Hindlimb muscle (tissue), 1 donor: ENCODE measurements at regions not wholly inside any gene's neighbourhood (a gene's known extent, or its start where the extent isn't known, plus 50 kb on each side); places are given as distances from the start of the nearest gene placed in this dataset.

ENCODE experiments used
- DNase-seq: peaks from one replicate; pipeline ENCODE4 v3.0.0-alpha.2; 2013

DNA sequence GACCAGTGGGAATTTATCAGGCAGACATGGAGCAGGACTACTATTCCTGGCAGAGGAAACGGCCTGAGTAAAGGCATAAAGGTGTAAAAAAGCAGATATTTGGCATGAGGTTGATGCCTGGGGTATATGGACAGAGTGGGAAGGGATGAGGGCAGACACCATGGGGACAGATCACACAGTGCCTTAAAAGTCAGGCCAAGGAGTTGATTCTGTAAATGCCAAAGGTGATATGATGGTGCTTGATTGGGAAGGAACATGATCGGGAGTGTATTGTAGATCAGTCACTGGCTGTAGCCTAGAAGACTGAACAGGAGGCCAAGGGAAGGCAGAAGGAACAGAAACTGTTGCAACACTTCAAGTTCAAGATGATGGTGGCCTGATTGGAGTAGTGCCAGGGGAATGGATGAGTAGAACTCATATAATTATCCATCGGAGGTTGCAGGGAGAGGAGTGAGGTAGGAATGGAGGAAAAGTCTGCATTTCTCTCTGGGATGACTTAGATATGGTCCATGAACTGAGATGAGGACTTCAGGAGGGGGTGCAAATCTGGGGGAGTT is 594.3 kb upstream of the KLF4 start:
- no peak for DNase-seq

DNA sequence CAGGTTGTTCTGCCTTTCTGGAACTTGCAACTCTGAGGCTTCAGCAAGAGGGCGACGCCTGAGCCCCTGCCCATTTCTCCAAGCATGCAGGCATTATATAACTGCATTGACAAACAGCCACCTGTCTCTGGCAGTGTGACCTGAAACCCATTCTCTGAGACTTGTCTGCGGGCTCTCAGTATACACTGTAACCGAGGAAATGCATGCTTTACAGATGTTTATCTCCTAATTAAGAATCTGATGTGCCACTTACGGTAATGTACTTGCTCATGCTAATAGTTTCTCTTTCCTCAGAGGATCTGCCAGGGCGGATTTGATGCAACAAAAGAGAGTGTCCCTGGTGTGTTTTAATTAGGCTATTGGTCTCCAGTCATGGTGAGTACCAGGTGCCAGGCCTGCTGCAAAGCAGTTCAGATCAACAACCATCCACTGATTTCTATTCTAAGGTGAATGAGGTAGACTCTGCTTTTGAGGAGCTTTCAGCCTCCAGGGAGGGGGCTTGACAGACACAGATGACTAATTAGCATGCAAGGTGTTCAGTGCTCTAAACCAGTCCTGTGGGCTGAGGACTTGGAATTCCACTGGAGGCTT is 593.7 kb upstream of the KLF4 start:
- no peak for DNase-seq

DNA sequence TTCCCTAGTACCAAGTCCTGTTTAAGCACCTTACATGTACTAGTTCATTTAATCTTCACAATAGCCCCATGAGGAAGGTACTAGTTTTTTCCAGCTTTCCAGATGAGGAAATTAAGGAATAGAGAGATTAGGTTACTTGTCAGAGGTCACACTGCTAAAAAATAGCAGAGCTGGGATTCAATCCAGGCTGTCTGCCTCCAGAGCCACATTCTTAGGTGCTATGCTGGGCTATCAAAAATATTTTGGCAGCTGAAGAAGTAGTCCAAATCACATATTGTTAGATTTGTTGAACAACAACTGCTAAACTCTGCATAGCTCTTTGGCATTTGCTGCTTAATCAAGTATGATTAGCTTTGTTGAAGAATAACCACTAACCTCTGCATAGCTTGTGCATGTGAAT is 591.5 kb upstream of the KLF4 start:
- DNase-seq = no peak

DNA sequence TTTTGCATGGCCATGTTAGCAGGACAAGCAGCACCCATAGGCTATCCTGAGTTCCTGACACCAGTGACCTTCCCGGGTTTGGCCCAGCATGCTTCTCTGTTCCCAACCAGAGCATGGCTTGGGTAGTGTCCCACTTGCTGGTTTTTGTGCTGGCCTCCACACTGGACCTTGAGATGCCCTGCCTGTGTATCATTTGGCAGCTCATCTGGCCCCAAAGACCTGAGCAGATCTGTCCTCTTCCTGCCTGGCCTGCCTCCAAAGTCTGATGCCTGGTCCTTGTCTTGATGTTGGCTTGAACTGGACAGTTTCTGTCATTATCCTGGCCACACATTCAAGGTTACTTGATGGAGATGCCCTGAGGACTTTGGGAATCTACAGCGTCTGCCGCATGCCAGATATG is 590.7 kb upstream of the KLF4 start:
- no peak for DNase-seq

DNA sequence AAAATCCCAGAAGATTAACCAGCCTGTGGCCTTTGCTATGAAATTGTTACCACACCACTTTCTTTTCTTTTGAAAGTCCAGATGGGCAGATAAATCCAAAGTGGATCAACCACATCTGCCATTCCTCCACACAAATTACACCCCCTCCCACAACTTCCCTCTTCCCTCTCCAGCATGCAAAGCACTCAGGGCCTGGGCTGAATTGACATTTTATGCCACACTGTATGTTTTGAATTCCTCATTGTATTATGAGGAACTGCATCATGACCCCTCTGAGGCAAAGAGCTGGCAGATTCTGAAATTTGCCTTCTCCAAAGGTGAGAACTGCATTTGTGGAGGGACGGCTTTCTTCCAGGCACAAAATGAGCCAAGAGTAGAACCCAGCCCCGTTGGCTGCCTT is 589.2 kb upstream of the KLF4 start:
- DNase-seq = no peak

DNA sequence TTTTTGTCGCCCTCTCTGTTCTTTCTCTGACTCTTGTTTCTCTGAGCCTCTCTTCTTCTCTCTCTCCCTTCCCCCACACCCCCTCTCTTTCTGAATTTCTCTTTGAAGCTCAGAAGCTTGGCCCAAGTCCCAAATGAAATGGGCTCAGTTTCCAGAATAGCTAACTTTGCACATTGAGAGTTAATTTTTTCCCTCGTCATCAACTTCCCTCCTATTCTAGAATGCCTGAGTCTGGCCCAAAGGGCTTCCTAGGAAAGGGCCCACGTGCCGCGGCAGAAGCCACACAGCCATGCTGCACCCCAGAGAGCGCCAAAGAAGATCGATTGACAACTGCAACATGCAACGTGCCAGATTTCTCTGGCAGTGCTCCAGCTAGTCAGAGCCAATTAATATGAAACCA is 588.8 kb upstream of the KLF4 start:
- no peak for DNase-seq

DNA sequence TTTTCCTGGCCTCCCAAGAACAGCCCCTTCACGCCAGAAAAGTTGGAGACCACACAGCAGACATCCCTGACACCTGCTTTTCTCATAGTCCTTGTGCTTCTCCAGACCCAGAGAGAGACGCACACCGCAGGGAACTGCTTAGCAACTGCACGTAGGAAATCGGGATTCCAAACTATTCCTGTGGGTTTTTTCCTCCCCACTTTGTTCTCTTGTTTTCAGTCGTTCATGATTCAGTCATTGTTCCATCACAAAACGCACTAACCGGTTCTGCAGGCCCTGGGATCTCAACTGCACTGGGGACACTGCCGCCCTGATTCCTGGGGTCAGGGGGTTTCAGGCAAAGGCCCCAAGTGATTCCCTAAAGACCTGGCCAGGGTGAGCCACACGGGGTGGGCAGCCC is 588.0 kb upstream of the KLF4 start:
- DNase-seq = no peak

DNA sequence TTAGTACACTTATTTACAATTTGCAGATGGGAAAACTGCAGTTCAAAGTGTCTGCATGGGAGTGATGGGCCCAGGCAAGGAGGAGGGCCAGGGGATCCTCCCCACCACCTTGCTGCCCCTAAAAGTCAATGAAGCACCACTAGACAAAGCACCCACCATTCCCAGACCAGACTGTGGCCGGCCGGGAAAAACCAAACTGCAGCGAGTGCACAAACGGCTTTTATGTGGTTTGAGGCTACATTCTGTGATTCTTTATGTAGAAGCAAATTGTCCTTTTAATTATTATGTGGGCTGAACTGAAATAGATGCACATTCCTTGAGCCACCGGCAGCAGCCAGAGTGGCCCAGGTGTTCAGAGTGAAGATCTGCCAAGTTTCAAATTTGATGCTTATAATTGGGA is 585.3 kb upstream of the KLF4 start:
- no peak for DNase-seq

DNA sequence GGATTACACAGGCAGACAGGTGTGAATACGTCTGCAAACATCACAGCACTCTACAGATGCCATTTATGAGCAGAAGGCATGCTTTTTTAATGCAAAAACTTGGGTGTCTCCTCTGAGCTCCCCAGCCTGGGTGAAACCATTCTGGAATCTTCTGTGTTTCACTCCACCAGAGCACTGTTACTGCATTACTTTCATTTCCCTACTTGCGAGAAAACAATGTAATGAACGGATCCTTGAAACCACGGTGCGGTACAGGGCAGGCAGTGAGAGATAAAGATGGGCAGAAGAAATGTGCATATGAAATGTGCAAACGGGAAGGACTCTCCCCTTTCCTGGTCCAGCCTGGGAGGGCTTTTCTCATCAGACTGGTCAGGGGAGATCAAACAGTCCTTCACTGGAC is 584.3 kb upstream of the KLF4 start:
- DNase-seq = no peak

DNA sequence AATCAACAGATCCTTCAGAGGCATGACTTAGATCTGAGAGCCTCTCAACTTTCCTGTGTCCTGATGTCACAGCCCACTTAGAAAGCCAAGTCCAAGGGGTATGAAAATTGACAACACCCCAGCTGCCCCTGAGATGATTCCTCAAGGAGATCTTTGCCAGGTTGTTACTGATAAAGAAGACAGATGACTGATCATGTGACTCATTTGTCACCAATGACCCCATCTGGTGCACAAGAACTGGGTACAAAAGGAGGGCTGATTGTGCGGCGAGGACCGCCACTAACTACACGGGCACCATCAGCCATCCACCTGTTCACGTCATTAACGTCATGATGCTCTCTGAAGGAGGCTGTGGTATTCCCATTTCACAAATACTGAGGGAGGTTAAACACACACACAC is 583.2 kb upstream of the KLF4 start:
- DNase-seq = no peak

DNA sequence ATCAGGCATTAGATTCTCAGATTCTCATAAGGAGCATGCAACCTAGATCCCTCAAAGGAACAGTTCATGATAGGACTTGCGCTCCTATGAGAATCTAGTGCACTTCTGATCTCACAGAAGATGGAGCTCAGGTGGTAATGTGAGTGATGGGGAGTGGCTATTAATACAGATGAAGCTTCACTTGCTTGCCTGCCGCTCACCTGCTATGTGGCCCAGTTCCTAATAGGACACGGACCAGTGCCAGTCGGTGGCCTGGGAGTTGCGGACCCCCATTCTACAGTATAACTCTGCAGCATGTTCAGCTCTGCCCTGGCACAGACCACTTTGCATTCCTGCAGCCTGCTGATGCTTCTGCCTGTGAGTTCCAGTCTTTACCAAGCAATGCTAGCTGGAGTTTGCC is 581.3 kb upstream of the KLF4 start:
- DNase-seq = no peak

DNA sequence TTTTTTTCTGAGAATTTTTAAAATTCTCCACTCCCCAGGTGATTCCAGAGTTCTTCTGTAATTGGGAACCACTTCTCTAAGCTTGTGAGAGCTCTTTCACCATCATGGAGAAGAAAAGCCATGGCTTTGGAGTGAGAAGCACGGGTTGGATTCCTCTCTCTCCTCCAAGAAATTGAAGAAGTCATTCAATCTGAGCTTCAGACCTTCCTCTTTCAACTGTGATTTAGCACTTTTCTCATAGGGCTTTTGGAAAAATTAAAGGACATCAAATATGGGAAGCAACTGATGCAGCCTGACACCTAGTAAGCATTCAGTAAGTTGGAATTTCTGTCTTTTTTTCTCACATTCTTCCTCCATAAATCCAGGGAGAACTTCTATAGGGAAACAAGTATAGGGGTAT is 580.4 kb upstream of the KLF4 start:
- no peak for DNase-seq

DNA sequence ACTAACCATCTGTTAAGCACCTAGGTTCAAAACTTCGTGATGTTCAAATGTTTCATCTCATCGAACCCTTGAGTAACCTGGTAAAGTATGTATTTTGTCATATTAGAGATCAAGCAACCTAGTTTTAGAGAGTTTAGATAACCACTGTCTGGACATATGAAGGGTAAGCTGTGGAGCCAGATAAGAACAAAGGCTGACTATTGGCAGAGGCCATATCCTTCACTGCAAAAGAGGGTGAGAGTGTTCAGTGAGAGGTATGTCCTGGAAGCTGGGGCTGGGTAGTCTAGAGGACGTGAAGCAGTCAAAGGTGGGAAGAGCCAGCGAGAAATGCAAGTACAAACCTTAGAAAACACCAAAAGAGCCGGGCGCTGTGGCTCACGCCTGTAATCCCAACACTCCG is 573.1 kb upstream of the KLF4 start:
- DNase-seq = no peak

DNA sequence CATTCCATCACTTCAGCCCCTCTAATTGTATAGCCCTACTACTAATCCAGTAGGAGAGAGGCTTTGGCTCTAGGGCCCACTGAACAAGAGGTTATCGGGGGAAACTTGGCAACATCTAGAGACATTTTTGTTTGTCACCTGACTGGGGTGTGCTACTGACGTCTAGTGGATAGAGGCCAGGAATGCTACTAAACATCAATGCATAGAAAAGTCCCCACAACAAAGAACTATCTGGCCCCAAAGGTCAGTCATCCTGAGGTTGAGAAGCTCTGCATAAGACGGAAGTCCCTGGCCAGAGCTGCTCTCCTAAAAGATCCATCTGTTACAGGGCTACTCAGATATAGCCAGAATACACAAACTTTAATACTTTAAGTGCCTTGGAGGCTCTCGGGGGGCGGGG is 570.6 kb upstream of the KLF4 start:
- no peak for DNase-seq

DNA sequence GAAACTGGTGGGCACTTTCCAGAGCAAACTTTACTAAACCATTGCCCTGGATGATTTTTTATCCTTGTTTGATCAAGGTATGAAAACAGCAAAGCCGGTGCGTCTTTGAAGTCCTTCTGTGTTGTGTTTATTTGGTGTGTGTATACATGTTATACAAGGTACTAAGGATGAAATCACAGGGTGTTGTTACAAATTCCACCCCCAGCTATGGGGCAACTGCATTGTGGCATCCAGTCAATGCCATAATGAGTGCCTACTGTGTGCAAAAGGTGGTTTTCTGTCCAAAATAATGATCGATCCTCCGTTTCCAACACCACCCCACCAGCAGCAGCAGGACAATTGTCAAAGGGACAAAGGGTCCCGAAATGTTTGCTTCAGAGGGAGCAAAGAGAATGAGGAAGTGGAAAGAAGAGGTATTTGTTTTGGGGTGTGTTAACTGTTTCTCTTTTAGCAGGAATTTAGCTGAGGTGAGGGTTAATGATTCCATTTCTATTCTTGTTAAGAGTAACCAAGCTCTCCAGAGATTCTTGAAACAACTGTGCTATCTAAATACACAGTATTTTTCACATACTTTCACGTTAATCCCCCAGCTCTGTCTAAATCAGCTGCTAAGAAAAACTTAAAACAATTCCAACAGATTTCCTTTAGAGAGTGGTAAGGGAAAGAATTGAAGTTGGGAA is 568.7 kb upstream of the KLF4 start:
- no peak for DNase-seq

DNA sequence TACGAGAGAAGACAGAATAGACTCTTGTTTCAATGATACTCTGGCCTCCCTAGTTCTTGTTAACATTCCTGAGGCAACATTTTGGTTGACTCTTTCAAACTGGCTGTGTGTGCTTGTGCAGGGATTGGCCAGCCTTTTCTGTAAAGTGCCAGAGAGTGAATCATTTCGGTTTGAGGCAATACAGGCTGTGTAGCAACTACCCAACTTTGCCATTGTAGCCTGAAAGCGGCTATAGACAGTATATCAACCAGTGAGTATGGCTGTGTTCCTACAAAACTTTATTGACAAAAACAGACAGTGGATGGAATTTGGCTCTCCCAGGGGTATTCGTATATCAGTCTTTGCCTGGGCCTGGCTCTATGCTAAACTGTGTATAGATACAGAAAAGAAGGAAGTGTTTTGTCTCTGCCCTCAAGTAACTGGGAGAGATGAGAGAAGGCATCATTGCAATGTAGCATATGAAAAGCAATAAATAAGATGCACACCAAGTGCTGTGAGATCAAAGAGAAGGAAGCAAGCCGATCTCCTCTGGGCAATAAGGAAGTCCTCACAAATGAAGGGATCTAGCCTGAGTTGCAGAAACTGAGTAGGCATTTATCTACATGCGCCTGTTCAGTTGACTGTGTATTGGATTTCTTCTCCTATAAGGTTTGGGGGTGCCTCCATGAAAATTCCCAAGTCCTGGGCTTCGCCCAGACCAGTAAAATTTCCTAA is 568.0 kb upstream of the KLF4 start:
- no peak for DNase-seq

DNA sequence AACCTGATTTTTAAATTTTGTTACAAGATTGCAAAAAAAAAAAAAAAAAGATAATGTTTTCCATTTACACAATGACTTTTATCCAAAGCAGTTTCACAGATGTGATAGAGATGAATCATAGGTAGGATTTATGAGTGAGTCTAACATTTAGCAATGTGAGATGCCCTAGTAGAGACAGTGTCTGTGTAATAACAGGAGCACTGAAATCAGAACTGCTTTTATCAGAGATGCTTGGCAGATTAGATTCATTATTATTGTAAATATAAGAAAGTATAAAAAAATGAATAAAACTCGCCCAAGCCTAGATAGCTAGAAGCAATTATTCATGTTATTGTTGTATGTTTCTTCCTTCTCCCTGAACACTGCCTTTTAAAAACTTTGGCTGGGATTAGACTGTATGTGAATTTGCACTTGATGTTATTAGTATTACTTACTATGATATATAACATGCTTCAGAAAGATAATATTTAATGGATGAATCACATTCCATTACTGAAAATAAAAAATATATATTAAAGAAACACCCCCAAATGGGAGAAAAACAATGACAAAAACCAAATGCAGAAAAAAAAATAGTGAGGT is 567.3 kb upstream of the KLF4 start:
- DNase-seq = no peak

DNA sequence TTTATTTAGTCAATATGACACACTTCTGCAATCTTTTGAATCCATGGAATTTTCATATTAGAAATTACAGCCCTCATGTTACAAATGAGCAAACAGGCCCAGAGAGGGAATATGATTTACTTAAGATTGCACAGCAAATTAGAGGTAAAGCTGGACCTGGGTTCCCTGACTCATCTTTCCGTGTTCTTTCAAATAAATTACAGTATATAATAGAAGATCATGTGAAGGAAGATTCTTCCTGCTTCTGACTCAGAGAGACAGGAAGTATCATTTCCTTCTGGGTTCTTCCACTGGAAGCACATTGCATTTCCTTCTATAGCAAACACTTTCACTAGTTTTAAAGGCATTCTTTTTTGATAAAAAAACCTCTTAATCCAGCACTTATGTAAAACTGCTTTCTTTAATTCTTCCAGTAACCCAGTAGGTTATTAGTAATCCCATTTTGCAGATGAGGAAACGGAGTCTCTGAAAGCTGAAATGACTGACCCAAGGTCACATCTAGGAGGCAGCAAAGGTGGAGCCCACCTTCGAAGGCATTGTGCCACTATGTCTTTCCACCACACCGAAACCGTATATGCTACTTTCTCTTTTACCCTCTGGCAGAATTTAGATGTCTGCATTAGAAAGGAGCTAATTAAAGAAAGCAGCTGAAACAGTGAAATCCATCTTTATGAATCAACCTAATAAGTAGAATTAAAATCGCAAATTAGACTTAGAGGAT is 566.7 kb upstream of the KLF4 start:
- DNase-seq = no peak

DNA sequence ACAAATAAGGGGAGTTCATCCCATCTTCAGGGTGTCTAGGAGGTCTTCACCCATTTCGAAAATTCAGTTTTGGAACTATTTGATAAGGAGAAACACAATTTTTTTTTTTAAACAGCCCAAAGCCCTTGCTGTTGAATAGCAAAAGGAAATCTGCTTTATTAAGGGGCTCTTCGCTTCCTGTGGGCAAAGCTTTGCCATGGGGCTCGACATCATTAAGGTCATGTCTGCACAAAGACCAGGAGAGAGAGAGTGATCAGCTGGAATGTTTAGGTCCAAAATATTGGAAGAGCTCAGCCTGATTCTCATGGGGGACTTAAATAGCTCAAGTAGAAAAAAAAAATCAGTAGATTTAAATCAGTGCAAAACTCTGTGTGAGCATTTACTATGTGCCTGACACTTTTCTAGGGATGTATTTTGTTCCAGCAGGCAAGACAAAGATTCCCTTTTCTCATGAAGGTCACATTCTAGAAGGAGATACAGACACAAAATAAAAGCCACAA is 564.6 kb upstream of the KLF4 start:
- DNase-seq = no peak

DNA sequence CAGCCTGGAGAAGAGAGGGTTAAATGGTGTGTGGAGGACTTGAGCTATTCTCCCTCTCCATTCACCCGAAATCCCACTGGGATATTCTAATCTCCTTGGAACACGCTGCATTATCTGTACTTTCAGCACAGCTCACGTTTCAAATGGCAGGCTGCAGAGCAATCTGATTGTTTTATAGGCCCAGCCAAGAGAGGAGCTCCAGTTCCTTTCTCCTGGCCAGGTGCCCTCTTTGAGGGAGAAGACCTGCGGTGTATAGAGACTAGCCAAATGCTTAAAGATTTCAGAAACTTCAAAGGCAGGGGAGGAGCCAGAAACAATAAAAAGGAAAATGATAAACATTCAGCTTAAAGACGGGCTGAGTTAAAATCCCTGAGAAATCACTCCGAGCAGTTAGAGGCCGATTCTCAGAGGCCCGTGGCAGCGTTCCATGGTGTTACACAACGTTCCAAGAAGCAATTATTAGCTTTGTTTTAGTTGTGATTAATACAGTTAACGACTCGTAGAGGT is 564.0 kb upstream of the KLF4 start:
- DNase-seq = peak; percentile 77

DNA sequence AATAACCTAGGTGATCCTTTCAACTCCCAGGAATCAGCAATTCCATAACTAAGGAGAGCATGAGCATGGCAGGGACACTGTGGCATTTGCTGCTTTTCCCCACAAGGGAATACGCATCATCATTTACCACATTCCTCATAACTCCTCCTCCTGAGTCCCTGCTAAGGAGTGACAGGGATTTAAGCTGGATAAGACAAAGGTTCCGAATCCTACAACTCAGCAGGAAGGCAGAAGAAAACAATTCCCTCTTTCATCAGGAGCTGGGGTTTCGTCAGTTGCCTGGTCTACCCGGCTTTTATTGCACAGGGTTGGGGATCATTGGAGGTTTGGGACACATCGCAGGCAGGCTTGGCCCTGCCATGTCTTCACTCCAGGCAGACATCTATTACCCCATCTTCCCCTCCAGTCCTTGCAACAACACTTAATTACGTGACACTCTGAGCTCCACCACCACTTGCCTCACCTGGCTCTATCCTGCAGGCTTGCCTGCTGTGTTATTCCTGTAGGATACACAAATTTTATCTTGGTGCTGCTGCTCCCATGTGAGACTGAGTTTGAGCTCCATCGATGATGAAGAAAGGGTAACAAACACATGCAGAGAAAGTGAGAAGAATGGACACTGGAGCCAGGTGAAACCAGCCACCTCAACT is 563.0 kb upstream of the KLF4 start:
- DNase-seq = no peak

DNA sequence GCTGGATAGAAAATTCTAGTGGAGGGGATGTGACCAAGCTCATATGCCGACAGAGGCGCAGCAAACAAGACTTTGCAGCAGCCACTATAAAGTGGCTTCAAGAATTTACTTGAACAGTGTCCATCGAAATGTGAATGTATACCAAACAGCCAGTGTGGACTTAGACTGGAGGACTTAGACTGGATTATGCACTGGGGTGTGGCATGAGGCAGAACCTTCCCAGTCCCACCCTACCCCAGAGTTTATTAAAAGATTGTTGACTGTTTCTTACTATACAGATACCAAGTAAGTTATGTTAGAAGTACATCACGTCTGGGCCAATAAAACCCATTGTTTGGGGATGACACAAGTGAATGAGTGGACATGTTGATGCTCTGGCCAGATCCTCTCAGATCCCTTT is 561.3 kb upstream of the KLF4 start:
- DNase-seq = no peak
